Large intestine (tissue), 3 donors: ENCODE measurements at regions not wholly inside any gene's neighbourhood (a gene's known extent, or its start where the extent isn't known, plus 50 kb on each side); places are given as distances from the start of the nearest gene placed in this dataset.

Experiments used
- DNase-seq, 2 donors: peaks; one replicate each; pipeline versions ENCODE4 v3.0.0 to v3.0.0-alpha.2; 2013
- H3K27ac ChIP-seq: one replicate; pipeline ENCODE4 v1.5.1; 2013; ENCODE audit warnings: low read length
- H3K27me3 ChIP-seq: 2 replicates; pipeline ENCODE4 v1.6.1; 2013; ENCODE audit warnings: low read length; ENCODE audit not compliant: control insufficient read depth, insufficient read depth
- H3K36me3 ChIP-seq: 2 replicates; pipeline ENCODE4 v1.6.1; 2013; ENCODE audit warnings: low read length; ENCODE audit not compliant: control insufficient read depth, insufficient read depth
- H3K4me1 ChIP-seq: one replicate; pipeline ENCODE4 v1.6.1; 2013; ENCODE audit warnings: low read length; ENCODE audit not compliant: control insufficient read depth, insufficient read depth
- H3K4me3 ChIP-seq: one replicate; pipeline ENCODE4 v1.5.1; 2013; ENCODE audit warnings: low read length
- H3K9me3 ChIP-seq: one replicate; pipeline ENCODE4 v1.6.1; 2013; ENCODE audit warnings: mild to moderate bottlenecking, low read depth, low read length, moderate library complexity; ENCODE audit not compliant: control insufficient read depth
- WGBS: methylation state at CpG from one replicate; pipeline ENCODE4 v1.1.5; 2013; ENCODE audit warnings: low lambda C conversion rate; ENCODE audit not compliant: insufficient coverage; 5-methylcytosine and 5-hydroxymethylcytosine counted together

DNA sequence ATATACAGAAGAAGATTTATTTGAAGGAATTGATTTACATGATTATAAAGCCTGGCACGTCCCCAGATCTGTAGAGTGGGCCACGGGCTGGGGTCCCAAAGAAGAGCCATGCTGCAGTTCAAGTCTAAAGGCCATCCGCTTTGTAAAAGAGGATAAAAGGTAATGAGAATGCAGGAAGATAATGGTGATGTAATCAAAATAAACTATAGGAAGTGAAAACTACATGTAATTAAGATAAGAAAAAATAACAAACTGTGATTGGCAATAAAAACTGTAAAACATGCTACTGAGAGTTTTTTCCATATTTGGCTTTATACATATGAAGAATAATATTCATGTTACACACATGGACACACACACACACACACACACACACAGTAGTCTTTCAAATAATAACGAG is 59.0 kb upstream of the TMEFF2 start:
- H3K27me3 ChIP-seq: no peaks in the 10 kb centered on the region
- no peaks in the 10 kb centered on the region for H3K36me3 ChIP-seq
- H3K4me3 ChIP-seq: no peak overlapping the region
- H3K27ac ChIP-seq: no peak overlapping the region
- 50% methylated on average over 2 of the region's 4 CpGs for WGBS
- H3K4me1 ChIP-seq: no peaks in the 10 kb centered on the region
- H3K9me3 ChIP-seq: no peaks in the 10 kb centered on the region
- no peak for DNase-seq

- H3K27me3 ChIP-seq: no peaks in the 10 kb centered on the region
- H3K4me1 ChIP-seq: no peaks in the 10 kb centered on the region
- H3K36me3 ChIP-seq: no peaks in the 10 kb centered on the region
- no peak for DNase-seq
- H3K9me3 ChIP-seq: no peaks in the 10 kb centered on the region
- H3K27ac ChIP-seq: no peak overlapping the region
- H3K4me3 ChIP-seq: no peak overlapping the region
Measured at GRCh38 chr2:192250961-192251360, 56.2 kb upstream of the TMEFF2 start.

- H3K36me3 ChIP-seq: no peaks in the 10 kb centered on the region
- no peak overlapping the region for H3K4me3 ChIP-seq
- 92% methylated on average over 2 of the region's 3 CpGs for WGBS
Measured at GRCh38 chr2:192247456-192247855, 52.7 kb upstream of the TMEFF2 start.

GRCh38 chr2:192246297-192246696 is 51.6 kb upstream of the TMEFF2 start:
- no peaks in the 10 kb centered on the region for H3K4me1 ChIP-seq
- H3K9me3 ChIP-seq: no peaks in the 10 kb centered on the region
- no peaks in the 10 kb centered on the region for H3K36me3 ChIP-seq
- no peak for DNase-seq
- H3K4me3 ChIP-seq: no peak overlapping the region
- WGBS: 83% methylated on average over 2 of the region's 3 CpGs
- H3K27ac ChIP-seq: no peak overlapping the region
- H3K27me3 ChIP-seq: no peaks in the 10 kb centered on the region

More at GRCh38 chr2:192247456-192247855, 52.7 kb upstream of the TMEFF2 start:
- H3K27me3 ChIP-seq: no peaks in the 10 kb centered on the region
- DNase-seq: no peak
- H3K4me1 ChIP-seq: no peaks in the 10 kb centered on the region
- H3K9me3 ChIP-seq: no peaks in the 10 kb centered on the region
- no peak overlapping the region for H3K27ac ChIP-seq

DNA sequence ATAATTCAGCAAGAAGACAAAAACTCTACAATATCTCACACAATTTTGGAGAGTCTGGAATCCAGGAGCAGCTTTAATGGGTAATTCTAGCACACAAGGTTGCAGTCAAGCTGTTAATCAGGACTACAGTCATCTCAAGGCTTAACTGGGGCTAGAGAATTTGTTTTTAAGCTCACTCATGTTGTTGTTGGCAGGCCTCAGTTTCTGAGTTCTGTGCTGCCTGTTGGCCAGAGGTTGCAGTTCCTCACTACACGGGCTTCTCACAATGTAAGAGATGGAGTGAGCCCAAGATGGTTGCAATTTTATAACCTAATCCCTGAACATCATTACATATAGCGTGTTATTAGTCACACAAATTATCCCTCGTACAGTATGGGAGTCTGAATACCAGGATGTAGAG is 50.6 kb upstream of the TMEFF2 start:
- WGBS: 60% methylated on average over 1 of the region's 3 CpGs
- no peaks in the 10 kb centered on the region for H3K4me1 ChIP-seq
- no peaks in the 10 kb centered on the region for H3K9me3 ChIP-seq
- no peak for DNase-seq
- no peak overlapping the region for H3K4me3 ChIP-seq
- H3K36me3 ChIP-seq: no peaks in the 10 kb centered on the region
- no peak overlapping the region for H3K27ac ChIP-seq
- no peaks in the 10 kb centered on the region for H3K27me3 ChIP-seq
